GM12878 (cell line): ENCODE measurements at regions not wholly inside any gene's neighbourhood (a gene's known extent, or its start where the extent isn't known, plus 50 kb on each side); places are given as distances from the start of the nearest gene placed in this dataset.

Source experiments
- ATAC-seq: fragments of 200-7000 bp; cut with Tn5 transposase; 3 replicates; pipeline ENCODE4 v1.9.1; 2020; ENCODE audit warnings: mild to moderate bottlenecking, moderate library complexity
- BruUV-seq: library from RNA; stranded (reverse); fragments of 400-500 nt; replicated peaks from 2 replicates; lab custom pipeline; 2021; lab: Mats Ljungman, UMichigan
- CTCF ChIA-PET: fragments of 300-600 bp; sonication (Branson Sonifier 250); formaldehyde crosslinking; extraction: SDS; loops from one replicate; lab custom pipeline; 2021; ENCODE audit warnings: inconsistent platforms; lab: Yijun Ruan, JAX
- POLR2A ChIA-PET: fragments of 350-600 bp; formaldehyde crosslinking; extraction: SDS; loops from one replicate; lab custom pipeline; 2021; ENCODE audit warnings: inconsistent platforms; lab: Charles Lee
- RAD21 ChIA-PET: fragments of 300-600 bp; sonication (Branson Sonifier 250); formaldehyde crosslinking; loops from one replicate; lab custom pipeline; 2023; ENCODE audit warnings: antibody characterized with exemption; ENCODE audit not compliant: unreplicated experiment; lab: Charles Lee
- SMC1A ChIA-PET: fragments of 300-600 bp; sonication (Branson Sonifier 250); formaldehyde crosslinking; loops from one replicate; lab custom pipeline; 2023; ENCODE audit not compliant: unreplicated experiment, uncharacterized antibody; lab: Charles Lee
- DNase-seq: peaks from one replicate; pipeline ENCODE4 v3.0.0-alpha.2; 2011; ENCODE audit warnings: low read depth, low spot score
- FAIRE-seq: peaks from 3 replicates; lab custom pipeline; 2011; peaks lifted over from hg19 to GRCh38; lab: Jason Lieb, UNC
- H2AFZ ChIP-seq: 2 replicates; pipeline ENCODE4 v1.6.0; 2011; ENCODE audit warnings: low read depth, low read length, control low read depth; ENCODE audit not compliant: control insufficient read depth
- H3K27ac ChIP-seq: 2 replicates; pipeline ENCODE4 v1.5.1; 2011; ENCODE audit warnings: control low read depth; ENCODE audit not compliant: control insufficient read depth, insufficient read depth
- H3K27me3 ChIP-seq, 2 experiments: replicated peaks in 1 of 2; 2 replicates each; pipeline versions ENCODE4 v1.6.0 to v1.6.1; 2011; ENCODE audit warnings: low read length in 1 of 2; ENCODE audit not compliant: control insufficient read depth in 2 of 2, insufficient read depth in 2 of 2
- H3K36me3 ChIP-seq, 2 experiments: 2 replicates each; pipeline ENCODE4 v1.5.1; 2011; ENCODE audit warnings: low read length in 1 of 2; ENCODE audit not compliant: control insufficient read depth in 2 of 2, insufficient read depth in 2 of 2
- H3K4me1 ChIP-seq: 2 replicates; pipeline ENCODE4 v1.6.1; 2011; ENCODE audit warnings: mild to moderate bottlenecking, low read length, moderate library complexity, mixed read lengths; ENCODE audit not compliant: control insufficient read depth, insufficient read depth
- H3K4me2 ChIP-seq: 2 replicates; pipeline ENCODE4 v1.6.0; 2011; ENCODE audit warnings: control low read depth; ENCODE audit not compliant: control insufficient read depth, insufficient read depth
- H3K4me3 ChIP-seq: fragments of 200-600 bp; sonication (generic); 2 replicates; pipeline ENCODE4 v1.5.1; 2016
- H3K79me2 ChIP-seq: 2 replicates; pipeline ENCODE4 v1.6.0; 2011; ENCODE audit warnings: low read length; ENCODE audit not compliant: control insufficient read depth, insufficient read depth
- H3K9ac ChIP-seq: 2 replicates; pipeline ENCODE4 v1.8.0; 2011; ENCODE audit warnings: low read length, control low read depth, mixed read lengths; ENCODE audit not compliant: control insufficient read depth, insufficient read depth
- H3K9me3 ChIP-seq: replicated peaks from 3 replicates; pipeline ENCODE4 v1.5.1; 2011; ENCODE audit warnings: mild to moderate bottlenecking, low read length; ENCODE audit not compliant: control insufficient read depth, insufficient read depth
- H4K20me1 ChIP-seq: 2 replicates; pipeline ENCODE4 v1.6.0; 2011; ENCODE audit not compliant: control insufficient read depth, insufficient read depth
- ATF7 ChIP-seq: fragments of 450-650 bp; IDR thresholded peaks from 2 replicates; pipeline ENCODE4 v1.6.1; 2016; ENCODE audit warnings: low read depth, mild to moderate bottlenecking
- EGR1 ChIP-seq, 2 experiments: IDR thresholded peaks; 1 replicate in 1 of 2; 2 replicates in 1 of 2; pipeline ENCODE4 v1.6.1; 2011 to 2012; ENCODE audit warnings: low read depth in 2 of 2, low read length in 2 of 2, borderline replicate concordance in 1 of 2, mild to moderate bottlenecking in 1 of 2, moderate library complexity in 1 of 2
- EP300 ChIP-seq, 2 experiments: fragments of 150-350 bp in 1 of 2; IDR thresholded peaks; 2 replicates each; pipeline ENCODE4 v1.6.1; 2011 to 2012; ENCODE audit warnings: low read depth in 2 of 2, low read length in 2 of 2, borderline replicate concordance in 1 of 2, improper control_type of control experiment in 1 of 2, inconsistent platforms in 1 of 2; ENCODE audit not compliant: control insufficient read depth in 1 of 2
- HDAC6 ChIP-seq: fragments of 200-600 bp; sonication (generic); IDR thresholded peaks from one replicate; pipeline ENCODE4 v1.8.0; 2017; ENCODE audit warnings: antibody characterized with exemption; ENCODE audit not compliant: unreplicated experiment
- NBN ChIP-seq: fragments of 450-650 bp; IDR thresholded peaks from 2 replicates; pipeline ENCODE4 v1.6.1; 2016
- NFYA ChIP-seq: IDR thresholded peaks from 2 replicates; pipeline ENCODE4 v1.6.1; 2011; ENCODE audit warnings: low read depth, mild to moderate bottlenecking, low read length, improper control_type of control experiment, borderline replicate concordance
- NR2C1 ChIP-seq: fragments of 450-650 bp; IDR thresholded peaks from 2 replicates; pipeline ENCODE4 v1.6.1; 2017; ENCODE audit warnings: antibody characterized with exemption, mild to moderate bottlenecking, moderate library complexity
- NR2F1 ChIP-seq: fragments of 450-650 bp; conservative IDR thresholded peaks from 2 replicates; pipeline ENCODE4 v1.6.1; 2017; ENCODE audit warnings: mild to moderate bottlenecking
- NRF1 ChIP-seq: conservative IDR thresholded peaks from 2 replicates; pipeline ENCODE4 v1.6.1; 2011; ENCODE audit warnings: mild to moderate bottlenecking, low read depth, low read length, improper control_type of control experiment
- POU2F2 ChIP-seq: IDR thresholded peaks from 3 replicates; pipeline ENCODE4 v1.6.1; 2011; ENCODE audit warnings: low read depth, mild to moderate bottlenecking, low read length, borderline replicate concordance
- RFX5 ChIP-seq: IDR thresholded peaks from 2 replicates; pipeline ENCODE4 v1.6.1; 2011; ENCODE audit warnings: low read depth, low read length, improper control_type of control experiment
- TBL1XR1 ChIP-seq: IDR thresholded peaks from 2 replicates; pipeline ENCODE4 v1.6.1; 2012; ENCODE audit warnings: low read depth, low read length, improper control_type of control experiment
- TCF3 ChIP-seq: IDR thresholded peaks from 2 replicates; pipeline ENCODE4 v1.6.1; 2012; ENCODE audit warnings: low read depth, mild to moderate bottlenecking, low read length, borderline replicate concordance; ENCODE audit not compliant: insufficient read depth
- YBX1 ChIP-seq: fragments of 450-650 bp; IDR thresholded peaks from 2 replicates; pipeline ENCODE4 v1.6.1; 2016; ENCODE audit warnings: antibody characterized with exemption
- ZNF274 ChIP-seq: IDR thresholded peaks from one replicate; pipeline ENCODE4 v1.8.0; 2011; ENCODE audit not compliant: insufficient read length, insufficient read depth
- WGBS: methylation state at CpG from one replicate; pipeline ENCODE4 v1.1.6; 2016; ENCODE audit warnings: low lambda C conversion rate; ENCODE audit not compliant: insufficient replicate concordance, insufficient coverage; ENCODE audit errors: missing lambda C conversion rate; 5-methylcytosine and 5-hydroxymethylcytosine counted together
- in situ Hi-C: fragments of 300-500 bp; cut with MboI; formaldehyde crosslinking; loops from 9 replicates; pipeline ENCODE4 v1.14.3; 2018; ENCODE audit warnings: mixed read lengths
- intact Hi-C: fragments of 100-400 bp; cut with micrococcal nuclease; formaldehyde crosslinking; loops from one replicate; pipeline ENCODE4 v1.14.2; 2022; ENCODE audit not compliant: unreplicated experiment
- TF ChIP-seq, protein P1 (sequence below): fragments of 450-650 bp; IDR thresholded peaks from 2 replicates; pipeline ENCODE4 v1.6.1; 2017; ENCODE audit warnings: antibody characterized with exemption, mild to moderate bottlenecking, moderate library complexity
- TF ChIP-seq, protein P2 (sequence below): fragments of 450-650 bp; IDR thresholded peaks from 2 replicates; pipeline ENCODE4 v1.6.1; 2017; ENCODE audit warnings: mild to moderate bottlenecking, low read depth, inconsistent platforms; ENCODE audit not compliant: poor library complexity, severe bottlenecking

DNA sequence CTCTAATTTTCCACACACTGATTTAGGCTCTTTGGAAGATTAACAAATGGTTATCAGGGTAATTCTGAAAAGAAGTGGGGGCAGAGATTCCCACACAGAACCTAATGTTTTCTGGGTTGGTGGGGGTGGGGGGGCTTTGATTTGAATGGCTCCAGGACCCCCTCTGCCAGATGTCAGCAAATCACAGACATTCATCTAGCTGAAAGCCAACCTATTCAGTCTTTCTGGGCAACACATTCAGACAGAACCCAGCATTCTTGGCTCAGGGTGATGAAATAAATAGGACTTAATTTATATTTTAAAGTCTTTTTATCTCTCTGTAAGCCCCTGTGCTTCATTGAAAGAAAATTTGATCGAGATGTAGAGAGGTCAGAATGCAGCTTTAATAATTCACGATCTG lies 533.2 kb downstream of the XYLT1 start:
- H3K27me3 ChIP-seq, result no peaks in the 10 kb centered on the region
- H3K4me1 ChIP-seq, result no peaks in the 10 kb centered on the region
- intact Hi-C loops, result no loop called here
- RAD21 ChIA-PET, result no interaction called here
- BruUV-seq, result no TSS peak
- FAIRE-seq (no peak), DNase-seq (no peak), ATAC-seq (no peak)
- WGBS, result 0% methylated on average over 2 of the region's 2 CpGs
- no peak overlapping the region for H3K4me2 ChIP-seq
- H3K27ac ChIP-seq, result no peak overlapping the region
- CTCF ChIA-PET, result no interaction called here
- no peaks in the 10 kb centered on the region for H3K9me3 ChIP-seq
- POLR2A ChIA-PET, result no interaction called here
- H3K9ac ChIP-seq, result no peak overlapping the region
- no peak overlapping the region for H3K4me3 ChIP-seq
- no peaks in the 10 kb centered on the region for H4K20me1 ChIP-seq
- in situ Hi-C loops, result no loop called here
- SMC1A ChIA-PET, result no interaction called here
- TF ChIP-seq EP300 (IDR thresholded peaks at IDR 0.05; ENCODE audit: borderline replicate concordance in 1 of 2, control insufficient read depth in 1 of 2, low read depth in 2 of 2, low read length in 2 of 2), result no peak
- no peak for TF ChIP-seq TCF3
- no peak for TF ChIP-seq NR2F1
- TF ChIP-seq TBL1XR1, result no peak
- TF ChIP-seq NR2C1, result no peak
- no peak for TF ChIP-seq RFX5
- no peak for TF ChIP-seq ZNF274
- TF ChIP-seq NRF1, result no peak
- TF ChIP-seq POU2F2, result no peak
- TF ChIP-seq, protein P1, sequence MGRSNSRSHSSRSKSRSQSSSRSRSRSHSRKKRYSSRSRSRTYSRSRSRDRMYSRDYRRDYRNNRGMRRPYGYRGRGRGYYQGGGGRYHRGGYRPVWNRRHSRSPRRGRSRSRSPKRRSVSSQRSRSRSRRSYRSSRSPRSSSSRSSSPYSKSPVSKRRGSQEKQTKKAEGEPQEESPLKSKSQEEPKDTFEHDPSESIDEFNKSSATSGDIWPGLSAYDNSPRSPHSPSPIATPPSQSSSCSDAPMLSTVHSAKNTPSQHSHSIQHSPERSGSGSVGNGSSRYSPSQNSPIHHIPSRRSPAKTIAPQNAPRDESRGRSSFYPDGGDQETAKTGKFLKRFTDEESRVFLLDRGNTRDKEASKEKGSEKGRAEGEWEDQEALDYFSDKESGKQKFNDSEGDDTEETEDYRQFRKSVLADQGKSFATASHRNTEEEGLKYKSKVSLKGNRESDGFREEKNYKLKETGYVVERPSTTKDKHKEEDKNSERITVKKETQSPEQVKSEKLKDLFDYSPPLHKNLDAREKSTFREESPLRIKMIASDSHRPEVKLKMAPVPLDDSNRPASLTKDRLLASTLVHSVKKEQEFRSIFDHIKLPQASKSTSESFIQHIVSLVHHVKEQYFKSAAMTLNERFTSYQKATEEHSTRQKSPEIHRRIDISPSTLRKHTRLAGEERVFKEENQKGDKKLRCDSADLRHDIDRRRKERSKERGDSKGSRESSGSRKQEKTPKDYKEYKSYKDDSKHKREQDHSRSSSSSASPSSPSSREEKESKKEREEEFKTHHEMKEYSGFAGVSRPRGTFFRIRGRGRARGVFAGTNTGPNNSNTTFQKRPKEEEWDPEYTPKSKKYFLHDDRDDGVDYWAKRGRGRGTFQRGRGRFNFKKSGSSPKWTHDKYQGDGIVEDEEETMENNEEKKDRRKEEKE, result no peak
- no peak for TF ChIP-seq NBN
- TF ChIP-seq, protein P2, sequence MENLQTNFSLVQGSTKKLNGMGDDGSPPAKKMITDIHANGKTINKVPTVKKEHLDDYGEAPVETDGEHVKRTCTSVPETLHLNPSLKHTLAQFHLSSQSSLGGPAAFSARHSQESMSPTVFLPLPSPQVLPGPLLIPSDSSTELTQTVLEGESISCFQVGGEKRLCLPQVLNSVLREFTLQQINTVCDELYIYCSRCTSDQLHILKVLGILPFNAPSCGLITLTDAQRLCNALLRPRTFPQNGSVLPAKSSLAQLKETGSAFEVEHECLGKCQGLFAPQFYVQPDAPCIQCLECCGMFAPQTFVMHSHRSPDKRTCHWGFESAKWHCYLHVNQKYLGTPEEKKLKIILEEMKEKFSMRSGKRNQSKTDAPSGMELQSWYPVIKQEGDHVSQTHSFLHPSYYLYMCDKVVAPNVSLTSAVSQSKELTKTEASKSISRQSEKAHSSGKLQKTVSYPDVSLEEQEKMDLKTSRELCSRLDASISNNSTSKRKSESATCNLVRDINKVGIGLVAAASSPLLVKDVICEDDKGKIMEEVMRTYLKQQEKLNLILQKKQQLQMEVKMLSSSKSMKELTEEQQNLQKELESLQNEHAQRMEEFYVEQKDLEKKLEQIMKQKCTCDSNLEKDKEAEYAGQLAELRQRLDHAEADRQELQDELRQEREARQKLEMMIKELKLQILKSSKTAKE, result no peak
- TF ChIP-seq NFYA, result no peak
- no peak for TF ChIP-seq EGR1 (IDR thresholded peaks at IDR 0.05; ENCODE audit: borderline replicate concordance in 1 of 2, low read depth in 2 of 2, low read length in 2 of 2)
- TF ChIP-seq ATF7, result no peak
- TF ChIP-seq YBX1, result no peak
- no peak for TF ChIP-seq HDAC6
- no peaks in the 10 kb centered on the region for H3K36me3 ChIP-seq
- H2AFZ ChIP-seq, result no peak overlapping the region
- no peaks in the 10 kb centered on the region for H3K79me2 ChIP-seq
